ENCODE measurements at regions not wholly inside any gene's neighbourhood (a gene's known extent, or its start where the extent isn't known, plus 50 kb on each side); places are given as distances from the start of the nearest gene placed in this dataset.

DNA sequence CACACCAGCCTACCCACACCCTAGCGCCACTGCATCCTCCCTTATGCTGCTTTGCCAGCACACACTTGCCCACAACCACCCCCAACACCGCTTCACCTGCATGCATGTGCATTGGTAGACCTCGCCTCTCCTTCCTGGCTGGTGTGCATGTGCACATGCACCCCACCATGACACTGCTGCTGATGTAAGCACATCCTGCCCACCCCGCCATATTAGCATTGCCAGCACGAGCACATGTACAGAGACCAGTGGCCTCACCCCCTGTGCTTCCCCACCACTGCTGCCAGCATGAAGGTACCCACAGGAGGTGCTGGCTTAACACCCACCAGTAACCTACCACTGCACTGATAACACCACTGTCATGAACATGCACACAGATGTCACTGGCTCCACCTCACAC is 218.2 kb downstream of the SLCO4C1 start:
- TF ChIP-seq, protein P1, sequence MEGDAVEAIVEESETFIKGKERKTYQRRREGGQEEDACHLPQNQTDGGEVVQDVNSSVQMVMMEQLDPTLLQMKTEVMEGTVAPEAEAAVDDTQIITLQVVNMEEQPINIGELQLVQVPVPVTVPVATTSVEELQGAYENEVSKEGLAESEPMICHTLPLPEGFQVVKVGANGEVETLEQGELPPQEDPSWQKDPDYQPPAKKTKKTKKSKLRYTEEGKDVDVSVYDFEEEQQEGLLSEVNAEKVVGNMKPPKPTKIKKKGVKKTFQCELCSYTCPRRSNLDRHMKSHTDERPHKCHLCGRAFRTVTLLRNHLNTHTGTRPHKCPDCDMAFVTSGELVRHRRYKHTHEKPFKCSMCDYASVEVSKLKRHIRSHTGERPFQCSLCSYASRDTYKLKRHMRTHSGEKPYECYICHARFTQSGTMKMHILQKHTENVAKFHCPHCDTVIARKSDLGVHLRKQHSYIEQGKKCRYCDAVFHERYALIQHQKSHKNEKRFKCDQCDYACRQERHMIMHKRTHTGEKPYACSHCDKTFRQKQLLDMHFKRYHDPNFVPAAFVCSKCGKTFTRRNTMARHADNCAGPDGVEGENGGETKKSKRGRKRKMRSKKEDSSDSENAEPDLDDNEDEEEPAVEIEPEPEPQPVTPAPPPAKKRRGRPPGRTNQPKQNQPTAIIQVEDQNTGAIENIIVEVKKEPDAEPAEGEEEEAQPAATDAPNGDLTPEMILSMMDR (IDR thresholded peaks at IDR 0.05): no peak

DNA sequence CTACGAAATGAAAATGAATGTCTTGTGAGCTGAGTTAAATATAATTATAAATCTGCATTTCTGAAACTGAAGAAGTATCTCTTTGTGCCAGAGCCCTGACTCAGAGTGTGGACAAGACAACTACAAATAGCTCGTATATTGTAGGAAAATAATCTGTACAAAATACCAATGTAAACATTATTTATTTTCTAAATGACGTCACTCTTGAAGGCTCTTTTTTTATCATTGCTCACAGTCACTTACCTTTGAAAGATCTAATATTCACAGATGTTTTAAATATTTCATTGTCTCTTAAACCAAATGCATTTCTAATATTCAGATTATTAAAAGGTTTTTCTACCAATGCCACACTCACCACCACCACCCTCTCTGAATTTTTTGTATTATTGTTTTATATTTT is 226.1 kb downstream of the SLCO4C1 start:
- TF ChIP-seq, protein P1 (IDR thresholded peaks at IDR 0.05): no peak

DNA sequence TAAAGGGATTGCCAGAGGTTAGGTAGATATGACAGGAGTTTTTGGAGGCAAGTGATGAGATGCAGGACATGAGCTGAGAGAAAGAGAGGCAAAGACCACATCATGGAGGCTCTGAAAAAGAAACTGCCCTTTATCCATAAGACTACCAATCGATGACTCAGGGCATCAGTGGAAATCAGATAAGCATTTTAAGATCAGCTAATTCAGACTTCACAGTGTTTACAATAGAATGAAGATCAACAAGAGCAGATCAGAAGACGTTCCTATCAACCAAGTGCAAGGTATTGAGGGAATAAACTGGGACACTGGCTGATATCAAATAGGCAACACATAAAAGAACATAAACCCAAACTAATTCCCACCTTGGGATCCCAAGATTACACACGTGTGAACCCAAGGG is 227.2 kb downstream of the SLCO4C1 start:
- TF ChIP-seq, protein P1 (IDR thresholded peaks at IDR 0.05): no peak

DNA sequence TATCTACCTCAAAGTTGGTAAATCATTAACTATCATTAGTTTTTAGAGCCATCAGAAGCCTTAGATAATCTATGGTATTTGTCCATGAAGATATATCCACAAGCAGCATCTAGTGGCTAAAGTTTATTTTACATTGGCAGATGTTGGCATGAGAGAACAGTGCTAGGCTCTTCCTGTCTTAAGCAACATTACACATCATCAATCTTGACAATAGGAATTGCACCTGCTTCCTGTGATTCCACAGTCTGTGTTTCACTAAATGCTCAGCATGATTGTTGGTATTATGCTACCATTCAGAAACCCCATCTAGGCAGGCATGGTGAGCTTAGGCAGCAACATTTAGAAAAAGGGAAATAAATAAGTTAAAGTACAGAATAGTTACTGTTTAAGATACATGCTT is 246.6 kb downstream of the SLCO4C1 start:
- TF ChIP-seq, protein P1 (IDR thresholded peaks at IDR 0.05): no peak

DNA sequence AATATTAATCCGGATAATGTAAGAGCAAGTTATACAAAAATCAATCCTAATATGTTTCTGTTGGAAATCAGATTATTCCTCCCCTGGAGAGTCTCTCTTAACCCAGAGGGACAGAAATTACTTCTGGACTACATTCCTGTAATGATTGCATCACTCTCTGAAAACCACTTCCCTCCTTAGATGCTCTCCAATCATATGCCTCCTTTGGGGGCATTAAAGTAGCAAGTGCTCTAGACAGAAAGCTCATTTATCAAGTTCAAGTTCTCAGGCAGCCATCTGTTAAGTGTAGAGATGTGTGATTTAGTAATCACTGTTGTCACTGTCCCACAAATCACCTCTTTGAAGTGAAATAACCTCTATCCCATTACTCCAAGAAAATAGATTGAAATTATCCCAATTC is 247.1 kb downstream of the SLCO4C1 start:
- TF ChIP-seq, protein P1 (IDR thresholded peaks at IDR 0.05): no peak

DNA sequence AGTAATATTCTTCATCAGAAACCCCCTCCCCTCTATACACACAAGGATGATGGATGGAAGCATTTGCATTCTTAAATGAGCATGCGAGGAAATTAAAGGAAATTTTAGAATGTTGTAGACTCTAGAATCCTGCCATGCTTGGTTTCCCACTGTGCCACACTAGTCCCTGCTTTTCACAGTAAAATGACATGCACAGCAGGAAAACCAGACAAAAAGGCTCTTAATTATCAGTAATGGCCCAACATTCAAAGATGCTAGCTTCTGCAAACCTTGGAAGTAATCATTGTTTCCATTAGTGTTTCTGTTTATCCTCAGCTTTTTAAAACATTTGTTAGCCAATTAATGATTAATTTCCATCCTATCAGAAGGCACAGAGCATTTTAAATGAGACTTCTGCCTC is 255.8 kb downstream of the SLCO4C1 start:
- TF ChIP-seq, protein P1 (IDR thresholded peaks at IDR 0.05): no peak

DNA sequence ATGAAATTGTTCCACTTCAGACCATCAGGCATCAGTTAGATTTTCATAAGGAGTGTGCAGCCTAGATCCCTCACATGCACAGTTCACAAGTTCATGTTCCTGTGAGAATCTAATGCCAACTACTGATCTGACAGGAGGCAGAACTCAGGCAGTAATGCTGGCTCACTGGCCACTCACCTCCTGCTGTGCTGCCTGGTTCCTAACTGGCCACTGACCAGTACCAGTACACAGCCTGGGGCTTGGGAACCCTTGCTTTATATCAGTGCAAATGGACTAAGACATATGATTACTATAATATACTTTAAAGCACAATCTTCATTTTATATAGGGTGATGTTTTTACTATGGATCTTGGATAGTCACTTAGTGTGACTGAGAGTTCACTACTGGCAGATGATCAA is 259.2 kb downstream of the SLCO4C1 start:
- TF ChIP-seq, protein P1 (IDR thresholded peaks at IDR 0.05): no peak

DNA sequence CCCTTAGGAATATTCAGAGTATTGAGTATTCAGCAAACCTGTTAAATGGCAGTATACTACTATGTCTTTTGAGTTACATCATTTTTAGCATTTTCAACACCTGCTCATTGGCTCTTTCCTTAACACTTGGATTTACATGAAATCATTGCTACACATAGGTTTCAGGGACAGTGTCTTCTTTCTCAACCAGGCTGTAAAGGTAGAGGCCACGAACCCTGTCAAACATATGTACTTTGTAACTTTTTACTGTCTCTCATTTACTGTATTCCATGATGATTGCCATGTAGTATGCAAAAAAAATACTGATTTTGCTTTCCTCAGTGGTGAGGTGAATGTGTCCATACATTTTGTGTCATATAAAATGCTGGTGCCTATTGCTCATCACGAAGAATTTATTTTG is 264.4 kb downstream of the SLCO4C1 start:
- TF ChIP-seq, protein P1 (IDR thresholded peaks at IDR 0.05): no peak
